Neutrophil (primary cell): ENCODE measurements at regions not wholly inside any gene's neighbourhood (a gene's known extent, or its start where the extent isn't known, plus 50 kb on each side); places are given as distances from the start of the nearest gene placed in this dataset.

Experiments used
- H3K27ac ChIP-seq: fragments of 200-600 bp; sonication (generic); 2 replicates; pipeline ENCODE4 v1.5.1; 2016; ENCODE audit warnings: mild to moderate bottlenecking, moderate library complexity
- H3K27me3 ChIP-seq: fragments of 200-600 bp; sonication (generic); 2 replicates; pipeline ENCODE4 v1.6.0; 2016; ENCODE audit warnings: mild to moderate bottlenecking
- H3K36me3 ChIP-seq: fragments of 200-600 bp; sonication (generic); 2 replicates; pipeline ENCODE4 v1.5.1; 2017
- H3K4me1 ChIP-seq, 2 experiments: fragments of 200-600 bp in 1 of 2; sonication (generic) in 1 of 2; 1 replicate in 1 of 2; 2 replicates in 1 of 2; pipeline versions ENCODE4 v1.5.1 to v1.6.1; 2013 to 2016; ENCODE audit warnings: low read depth in 1 of 2, low read length in 1 of 2, mild to moderate bottlenecking in 1 of 2, moderate library complexity in 1 of 2; ENCODE audit not compliant: control insufficient read depth in 1 of 2, insufficient read depth in 1 of 2
- H3K4me3 ChIP-seq, 2 experiments: fragments of 200-600 bp in 1 of 2; sonication (generic) in 1 of 2; 1 replicate in 1 of 2; 2 replicates in 1 of 2; pipeline ENCODE4 v1.5.1; 2013 to 2016; ENCODE audit warnings: low read depth in 1 of 2, low read length in 1 of 2, mild to moderate bottlenecking in 1 of 2, moderate library complexity in 1 of 2
- H3K9me3 ChIP-seq: fragments of 200-600 bp; sonication (generic); 2 replicates; pipeline ENCODE4 v1.5.1; 2016
- CTCF ChIP-seq: fragments of 200-600 bp; sonication (generic); IDR thresholded peaks from 2 replicates; pipeline ENCODE4 v1.5.1; 2016; ENCODE audit warnings: antibody characterized with exemption

DNA sequence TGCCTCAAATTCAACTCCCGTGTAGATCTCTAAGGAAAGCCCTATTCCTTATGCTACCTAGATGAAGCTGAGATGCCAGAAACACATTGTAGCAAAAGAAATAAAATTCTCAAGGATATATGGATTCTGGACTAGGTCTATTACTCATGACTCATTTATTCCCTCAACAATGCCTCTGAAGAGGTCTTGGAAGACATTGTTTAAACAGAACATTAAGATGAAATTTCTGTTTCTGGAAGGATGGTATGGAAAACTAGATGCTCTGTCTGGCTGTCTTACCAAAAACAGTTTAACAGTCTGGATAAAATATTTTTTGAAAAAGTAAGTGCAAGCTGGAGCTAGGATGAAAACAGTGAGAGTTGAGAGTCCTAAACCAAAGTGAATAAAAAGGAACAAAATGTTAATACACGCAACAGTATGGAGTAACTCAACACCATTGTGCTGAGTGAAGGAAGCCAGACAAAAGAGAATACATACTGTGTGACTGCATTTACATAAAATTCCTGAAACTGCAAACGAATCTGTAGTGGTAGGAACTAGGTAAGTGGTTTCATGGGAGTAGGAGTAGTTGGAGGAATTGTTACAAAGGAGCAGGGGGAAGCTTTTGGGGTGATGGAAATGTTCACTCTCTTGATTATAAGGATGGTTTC, 59.3 kb upstream of the GNG12 start:
- H3K27me3 ChIP-seq: peaks cover 17% of the 10 kb centered on the region
- H3K4me3 ChIP-seq: no peak overlapping the region
- H3K9me3 ChIP-seq: no peaks in the 10 kb centered on the region
- H3K27ac ChIP-seq: no peak overlapping the region
- H3K4me1 ChIP-seq: no peaks in the 10 kb centered on the region
- TF ChIP-seq CTCF: no peak
- no peaks in the 10 kb centered on the region for H3K36me3 ChIP-seq

GRCh38 chr1:67890857-67891256, 57.6 kb upstream of the GNG12 start:
- H3K4me3 ChIP-seq: no peak overlapping the region
- TF ChIP-seq CTCF: no peak
- no peaks in the 10 kb centered on the region for H3K36me3 ChIP-seq
- H3K4me1 ChIP-seq: peaks cover 7 to 8% of the 10 kb centered on the region in 2 experiments
- H3K27me3 ChIP-seq: peaks cover 9% of the 10 kb centered on the region
- no peak overlapping the region for H3K27ac ChIP-seq
- no peaks in the 10 kb centered on the region for H3K9me3 ChIP-seq

DNA sequence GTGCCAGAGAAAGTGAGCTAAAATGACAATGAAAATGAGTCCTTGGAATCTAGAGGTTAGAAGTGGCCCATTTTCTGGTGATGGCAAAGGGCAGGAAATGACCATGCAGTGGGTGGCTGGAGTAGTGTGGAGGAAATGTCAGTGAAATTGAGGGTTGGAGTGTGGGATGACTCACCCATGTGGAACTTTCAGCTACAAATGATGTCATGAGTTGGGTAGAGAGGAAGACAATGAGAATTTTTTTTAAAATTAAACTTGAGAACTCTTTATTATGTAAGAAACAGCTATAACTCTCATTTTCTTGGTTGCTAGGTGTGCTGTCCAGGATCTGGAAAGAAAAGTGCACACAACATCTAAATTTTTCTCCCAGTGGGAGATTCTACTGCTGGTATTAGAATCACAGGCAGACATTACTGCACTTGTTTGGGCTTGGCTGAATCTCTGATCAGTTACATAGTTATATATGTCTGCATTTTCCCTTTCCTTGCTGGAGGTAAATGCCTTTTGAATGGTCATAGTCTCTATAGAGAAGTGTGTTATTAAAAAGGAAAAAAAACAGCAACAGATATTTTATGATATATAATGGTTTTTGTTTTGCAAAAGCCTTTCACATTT, 56.8 kb upstream of the GNG12 start:
- TF ChIP-seq CTCF: no peak
- Histone ChIP-seq H3K9me3 (no peaks in the 10 kb centered on the region), H3K27ac (no peak overlapping the region), H3K27me3 (peaks cover 5% of the 10 kb centered on the region), H3K4me1 (peaks cover 13% of the 10 kb centered on the region in 2 experiments), H3K36me3 (no peaks in the 10 kb centered on the region), H3K4me3 (no peak overlapping the region)

GRCh38 chr1:67889466-67889865, 56.2 kb upstream of the GNG12 start:
- H3K27me3 ChIP-seq: no peaks in the 10 kb centered on the region
- H3K36me3 ChIP-seq: no peaks in the 10 kb centered on the region
- no peak overlapping the region for H3K4me3 ChIP-seq
- TF ChIP-seq CTCF: no peak
- H3K27ac ChIP-seq: no peak overlapping the region
- no peaks in the 10 kb centered on the region for H3K9me3 ChIP-seq
- H3K4me1 ChIP-seq: peaks cover 13% of the 10 kb centered on the region in 2 experiments

DNA sequence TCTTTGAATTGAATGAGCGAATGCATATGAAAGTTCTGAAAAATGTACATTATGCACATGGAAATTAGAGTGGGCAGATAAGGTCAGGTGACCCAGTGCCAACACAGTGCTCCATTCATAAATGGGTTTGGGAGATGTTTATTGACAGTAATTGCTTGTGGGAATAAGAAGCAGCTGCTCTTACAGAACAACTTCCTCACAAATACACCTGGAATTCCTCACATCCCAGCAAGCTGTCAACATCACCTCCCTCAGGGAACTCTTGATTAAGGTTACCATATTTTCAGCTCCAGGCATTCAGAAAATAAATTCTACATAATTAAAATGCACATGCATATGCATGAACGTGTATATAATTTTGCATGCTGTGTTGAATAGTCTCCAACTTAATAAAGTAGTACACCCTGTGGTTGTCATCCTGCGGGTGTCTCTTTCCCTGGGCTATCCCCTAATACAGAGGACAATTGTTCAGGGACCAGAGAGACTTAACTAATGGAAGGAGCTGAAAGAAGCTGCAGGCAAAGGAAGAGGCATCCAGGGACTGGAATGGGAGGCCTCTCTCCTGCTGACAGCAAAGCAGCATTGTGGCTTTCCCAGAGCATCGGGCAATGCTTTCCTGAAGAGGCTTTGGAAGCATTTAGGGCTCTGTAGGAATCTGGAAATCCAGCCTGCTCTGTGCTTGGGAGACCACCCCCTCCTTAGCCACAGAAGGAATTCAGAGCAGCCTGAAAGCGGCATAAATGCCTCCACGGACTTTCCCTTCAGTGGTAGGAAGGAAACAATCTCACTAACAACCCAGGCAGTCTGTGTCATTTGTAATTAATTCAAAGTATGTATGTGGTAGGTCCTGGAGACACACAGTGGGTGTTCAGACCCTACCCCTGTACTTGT, 55.2 kb upstream of the GNG12 start:
- peaks cover 13% of the 10 kb centered on the region in 2 experiments for H3K4me1 ChIP-seq
- no peaks in the 10 kb centered on the region for H3K27me3 ChIP-seq
- no peaks in the 10 kb centered on the region for H3K36me3 ChIP-seq
- H3K9me3 ChIP-seq: no peaks in the 10 kb centered on the region
- H3K27ac ChIP-seq: no peak overlapping the region
- H3K4me3 ChIP-seq: no peak overlapping the region
- no peak for TF ChIP-seq CTCF
